ENCODE measurements at regions not wholly inside any gene's neighbourhood (a gene's known extent, or its start where the extent isn't known, plus 50 kb on each side); places are given as distances from the start of the nearest gene placed in this dataset.
A peak's percentile ranks its signal among the peaks of the same experiment; 100 is the strongest.
"Not testable (repeated sequence)": the region's sequence is repeated elsewhere in the genome, so short reads cannot be mapped to it uniquely, and the experiment has no call there.

GRCh38 chr21:38097789-38098188 is 159.0 kb upstream of the KCNJ15 start:
- no peak for DNase-seq

GRCh38 chr21:38112219-38112789 is 144.5 kb upstream of the KCNJ15 start:
- DNase-seq: no peak

GRCh38 chr21:38114717-38115333 is 142.0 kb upstream of the KCNJ15 start:
- no peak for DNase-seq

GRCh38 chr21:38115870-38116269 is 140.9 kb upstream of the KCNJ15 start:
- DNase-seq: no peak

GRCh38 chr21:38119793-38120192 is 137.0 kb upstream of the KCNJ15 start:
- DNase-seq: no peak

- DNase-seq: not testable (repeated sequence)
These were observed 136.2 kb upstream of the KCNJ15 start for GRCh38 chr21:38120679-38120983.

- DNase-seq: no peak
These were observed 135.6 kb upstream of the KCNJ15 start for GRCh38 chr21:38120984-38121855.

- DNase-seq: no peak
These were observed 134.7 kb upstream of the KCNJ15 start for GRCh38 chr21:38121888-38122720.

- no peak for DNase-seq
These were observed 133.2 kb upstream of the KCNJ15 start for GRCh38 chr21:38123626-38124025.

- peak in 32 of 58 donors; percentile 1 to 60 (median 12) for DNase-seq
These were observed 130.0 kb upstream of the KCNJ15 start for GRCh38 chr21:38126666-38127303.

GRCh38 chr21:38129711-38130110 is 127.1 kb upstream of the KCNJ15 start:
- no peak for DNase-seq

GRCh38 chr21:38133240-38133639 is 123.6 kb upstream of the KCNJ15 start:
- DNase-seq: no peak

- DNase-seq: no peak
These were observed 122.5 kb upstream of the KCNJ15 start for GRCh38 chr21:38134084-38134873.

- DNase-seq: no peak
These were observed 120.6 kb upstream of the KCNJ15 start for GRCh38 chr21:38136201-38136600.

GRCh38 chr21:38139380-38140168 is 117.2 kb upstream of the KCNJ15 start:
- DNase-seq: no peak

- peak in 19 of 58 donors; percentile 0 to 32 (median 4) for DNase-seq
These were observed 116.4 kb upstream of the KCNJ15 start for GRCh38 chr21:38140207-38140903.

GRCh38 chr21:38142224-38142623 is 114.6 kb upstream of the KCNJ15 start:
- no peak for DNase-seq

GRCh38 chr21:38144193-38144592 is 112.6 kb upstream of the KCNJ15 start:
- DNase-seq: no peak

GRCh38 chr21:38145104-38145503 is 111.7 kb upstream of the KCNJ15 start:
- DNase-seq: no peak
